AG10803 (cell line): ENCODE measurements at regions not wholly inside any gene's neighbourhood (a gene's known extent, or its start where the extent isn't known, plus 50 kb on each side); places are given as distances from the start of the nearest gene placed in this dataset.

ENCODE experiments used
- DNase-seq: peaks from one replicate; pipeline ENCODE4 v3.0.0; 2010; ENCODE audit warnings: low read depth
- H3K4me3 ChIP-seq: 2 replicates; pipeline ENCODE4 v1.5.1; 2011; ENCODE audit warnings: mild to moderate bottlenecking, low read length, control low read depth
- TF ChIP-seq, protein P1 (sequence below): conservative IDR thresholded peaks from 2 replicates; pipeline ENCODE4 v1.5.1; 2011; ENCODE audit warnings: mild to moderate bottlenecking, low read length, control low read depth, inconsistent platforms

DNA sequence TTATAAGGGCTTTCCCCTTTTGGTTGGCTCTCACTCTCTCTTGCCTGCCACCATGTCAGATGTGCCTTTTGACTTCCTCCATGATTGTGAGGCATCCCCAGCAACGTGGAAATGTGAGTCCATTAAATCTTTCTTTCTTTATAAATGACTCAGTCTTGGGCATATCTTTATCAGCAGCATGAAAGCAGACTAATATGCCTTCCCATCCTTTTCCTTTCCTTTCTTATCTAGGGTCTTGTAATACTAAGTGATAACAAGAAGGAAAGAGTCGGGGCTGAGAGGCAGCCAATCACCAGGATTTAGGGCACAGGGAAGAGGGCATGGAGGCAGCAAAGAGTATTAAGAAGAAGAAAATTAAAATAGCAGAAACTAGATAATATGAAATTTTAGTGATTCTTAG, 62.0 kb upstream of the JCAD start:
- H3K4me3 ChIP-seq: no peak overlapping the region
- TF ChIP-seq, protein P1, sequence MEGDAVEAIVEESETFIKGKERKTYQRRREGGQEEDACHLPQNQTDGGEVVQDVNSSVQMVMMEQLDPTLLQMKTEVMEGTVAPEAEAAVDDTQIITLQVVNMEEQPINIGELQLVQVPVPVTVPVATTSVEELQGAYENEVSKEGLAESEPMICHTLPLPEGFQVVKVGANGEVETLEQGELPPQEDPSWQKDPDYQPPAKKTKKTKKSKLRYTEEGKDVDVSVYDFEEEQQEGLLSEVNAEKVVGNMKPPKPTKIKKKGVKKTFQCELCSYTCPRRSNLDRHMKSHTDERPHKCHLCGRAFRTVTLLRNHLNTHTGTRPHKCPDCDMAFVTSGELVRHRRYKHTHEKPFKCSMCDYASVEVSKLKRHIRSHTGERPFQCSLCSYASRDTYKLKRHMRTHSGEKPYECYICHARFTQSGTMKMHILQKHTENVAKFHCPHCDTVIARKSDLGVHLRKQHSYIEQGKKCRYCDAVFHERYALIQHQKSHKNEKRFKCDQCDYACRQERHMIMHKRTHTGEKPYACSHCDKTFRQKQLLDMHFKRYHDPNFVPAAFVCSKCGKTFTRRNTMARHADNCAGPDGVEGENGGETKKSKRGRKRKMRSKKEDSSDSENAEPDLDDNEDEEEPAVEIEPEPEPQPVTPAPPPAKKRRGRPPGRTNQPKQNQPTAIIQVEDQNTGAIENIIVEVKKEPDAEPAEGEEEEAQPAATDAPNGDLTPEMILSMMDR: no peak
- DNase-seq: no peak

DNA sequence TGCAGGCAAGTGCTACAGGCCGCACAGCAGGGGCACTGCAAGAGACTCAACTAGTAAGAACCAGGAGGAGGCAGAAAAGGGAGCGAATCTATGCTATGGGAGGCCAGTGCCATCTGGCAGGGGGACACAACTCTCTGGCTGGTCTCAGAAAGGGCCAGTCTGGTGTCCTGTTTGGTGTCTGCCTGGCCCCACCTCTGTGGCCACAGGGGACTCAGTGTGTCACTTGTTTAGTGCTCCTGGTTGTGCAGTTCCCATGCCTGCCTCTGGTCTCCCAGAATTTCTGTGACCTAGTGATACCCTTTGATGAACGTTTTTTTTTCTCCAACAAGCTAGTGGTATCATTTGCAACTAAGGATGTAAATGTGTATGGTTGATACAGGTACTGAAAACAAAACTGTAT, 59.2 kb upstream of the JCAD start:
- DNase-seq: no peak
- TF ChIP-seq, protein P1: 0 out of 2 replicates have a peak, but pooled peaks have one; percentile 2
- no peak overlapping the region for H3K4me3 ChIP-seq

DNA sequence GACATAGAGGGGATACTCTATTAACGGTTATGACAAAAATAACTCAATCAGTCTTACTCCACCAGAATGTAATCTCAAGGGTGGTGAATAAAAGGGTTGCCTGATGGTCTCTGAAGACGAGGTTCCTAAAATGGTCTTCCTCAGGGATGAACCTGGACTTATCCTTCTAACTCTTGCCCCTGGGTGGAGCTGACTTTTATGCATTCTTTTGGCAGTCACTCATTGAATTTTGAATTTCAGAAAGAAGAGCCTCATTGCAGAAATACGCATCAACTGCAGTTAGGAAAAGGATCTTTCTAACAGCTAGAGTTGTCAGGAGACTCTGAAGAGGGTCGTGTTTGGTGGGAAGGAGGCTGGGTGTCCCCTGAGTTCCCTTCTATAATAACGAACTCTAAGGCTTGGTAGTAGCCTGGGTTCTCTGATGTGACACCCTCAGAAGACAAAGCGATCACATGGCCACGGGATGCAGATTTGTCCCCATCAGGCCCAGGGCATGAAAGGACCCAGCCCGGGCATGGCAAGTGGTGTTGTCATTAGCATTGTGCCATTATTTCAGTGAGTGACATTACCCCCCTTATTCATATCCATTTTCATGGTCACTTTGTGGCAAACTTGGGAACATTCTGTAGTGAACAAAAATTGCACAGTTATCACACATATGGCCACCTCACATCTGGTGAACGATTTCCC, 58.6 kb upstream of the JCAD start:
- TF ChIP-seq, protein P1: no peak
- no peak for DNase-seq
- no peak overlapping the region for H3K4me3 ChIP-seq

DNA sequence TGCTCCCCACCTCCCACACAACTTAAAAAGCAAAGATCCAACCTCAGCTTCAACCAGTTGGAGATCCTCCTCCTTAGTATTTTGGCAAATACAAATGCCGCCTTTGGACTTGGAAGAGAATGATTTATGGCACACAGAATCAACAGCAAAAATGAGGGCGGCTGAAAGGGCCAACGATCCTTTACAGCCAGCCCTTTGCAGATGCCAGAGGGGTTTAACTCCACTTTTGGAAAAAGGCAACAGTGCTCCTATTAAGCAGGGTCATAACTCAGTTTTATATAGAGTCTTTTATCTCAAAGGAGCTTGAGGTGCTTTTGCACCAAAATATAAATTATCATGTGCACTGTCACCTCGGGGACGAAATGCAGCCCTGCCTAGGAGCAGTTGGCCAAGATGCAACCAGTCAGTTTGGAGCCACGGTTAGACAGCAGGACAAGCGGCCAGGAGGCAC, 56.7 kb upstream of the JCAD start:
- TF ChIP-seq, protein P1: no peak
- no peak for DNase-seq
- H3K4me3 ChIP-seq: no peak overlapping the region

DNA sequence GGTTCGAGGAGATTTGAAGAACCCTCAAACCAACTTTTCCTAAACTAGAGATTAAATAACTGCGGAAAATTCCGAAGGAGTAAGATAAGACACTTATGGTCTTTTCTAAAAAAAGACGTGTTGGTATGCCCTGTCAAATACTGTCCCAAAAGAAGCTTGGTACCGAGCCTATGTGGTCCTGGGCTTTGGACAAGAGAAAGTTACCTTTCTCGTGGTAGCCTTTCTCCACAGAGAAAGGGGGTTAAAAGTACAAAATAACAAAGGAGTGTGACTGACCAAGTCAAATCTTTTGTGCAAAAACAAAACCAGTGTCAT, 56.2 kb upstream of the JCAD start:
- no peak overlapping the region for H3K4me3 ChIP-seq
- no peak for DNase-seq
- TF ChIP-seq, protein P1: no peak

DNA sequence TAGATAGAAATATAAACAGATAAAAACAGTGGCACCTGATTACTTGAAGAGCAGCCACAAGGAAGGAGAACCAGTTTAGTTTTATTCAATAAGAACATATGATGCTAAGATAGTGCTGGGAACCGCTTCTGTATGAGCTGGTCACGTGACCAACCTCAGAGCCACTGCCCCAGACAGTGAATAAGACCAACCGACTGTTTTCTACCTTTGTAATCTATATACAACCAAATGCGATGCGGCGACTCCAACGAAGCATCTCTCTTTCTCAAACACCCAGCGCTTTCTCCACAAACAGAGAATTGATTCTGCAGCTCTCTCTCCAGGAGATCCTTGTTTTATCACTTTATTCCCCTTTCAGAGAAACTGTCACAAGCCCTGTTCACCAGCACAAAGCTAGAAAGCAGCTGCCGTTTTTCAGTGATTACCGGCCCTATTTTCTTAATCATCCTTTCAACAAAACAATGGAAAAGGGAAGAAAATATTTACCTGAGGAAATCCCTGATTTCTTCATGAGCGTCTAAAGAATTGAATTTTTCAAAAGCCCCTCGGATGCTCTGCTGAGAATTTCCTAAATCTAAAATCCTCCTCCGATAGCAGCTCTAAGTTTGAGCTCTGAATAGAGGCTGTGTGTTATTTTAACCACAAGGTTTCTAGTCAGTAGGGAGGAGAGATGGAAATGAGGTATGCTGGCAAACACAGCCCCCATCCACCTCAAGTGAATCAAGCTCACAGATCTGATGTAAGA, 55.7 kb upstream of the JCAD start:
- no peak for DNase-seq
- no peak overlapping the region for H3K4me3 ChIP-seq
- TF ChIP-seq, protein P1: no peak

DNA sequence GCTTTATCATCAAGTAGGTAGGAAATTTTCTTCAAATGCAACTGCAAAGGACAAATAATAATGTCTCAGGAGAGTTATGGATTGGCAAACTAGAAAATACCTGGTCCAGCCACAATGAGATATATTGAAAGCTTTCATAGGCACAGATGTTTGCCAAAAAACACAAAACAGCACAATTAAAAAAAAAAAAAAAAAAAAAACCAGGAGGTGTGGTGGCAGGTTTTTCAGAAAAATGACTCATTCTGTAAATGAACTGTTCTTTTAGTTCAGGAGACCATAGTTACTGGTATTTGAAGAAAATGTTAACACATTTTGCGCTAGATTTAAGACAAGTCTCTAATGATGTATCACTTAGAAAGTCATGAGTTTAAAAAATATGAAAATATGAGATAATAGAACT, 55.0 kb upstream of the JCAD start:
- TF ChIP-seq, protein P1: no peak
- no peak for DNase-seq

More for the DNA sequence above, 55.0 kb upstream of the JCAD start:
- H3K4me3 ChIP-seq: no peak overlapping the region
